Epithelial cell of prostate (primary cell): ENCODE measurements at regions not wholly inside any gene's neighbourhood (a gene's known extent, or its start where the extent isn't known, plus 50 kb on each side); places are given as distances from the start of the nearest gene placed in this dataset.

Experiments
- DNase-seq: peaks from one replicate; pipeline ENCODE4 v3.0.0-alpha.2; 2011; ENCODE audit warnings: low read depth, low spot score
- H3K27ac ChIP-seq: fragments of 450-650 bp; 2 replicates; pipeline ENCODE4 v1.5.1; 2017; ENCODE audit warnings: mild to moderate bottlenecking

- H3K27ac ChIP-seq, result no peak overlapping the region
- no peak for DNase-seq
These were observed 353.7 kb downstream of the SLCO4C1 start for GRCh38 chr5:101942321-101942882.

DNA sequence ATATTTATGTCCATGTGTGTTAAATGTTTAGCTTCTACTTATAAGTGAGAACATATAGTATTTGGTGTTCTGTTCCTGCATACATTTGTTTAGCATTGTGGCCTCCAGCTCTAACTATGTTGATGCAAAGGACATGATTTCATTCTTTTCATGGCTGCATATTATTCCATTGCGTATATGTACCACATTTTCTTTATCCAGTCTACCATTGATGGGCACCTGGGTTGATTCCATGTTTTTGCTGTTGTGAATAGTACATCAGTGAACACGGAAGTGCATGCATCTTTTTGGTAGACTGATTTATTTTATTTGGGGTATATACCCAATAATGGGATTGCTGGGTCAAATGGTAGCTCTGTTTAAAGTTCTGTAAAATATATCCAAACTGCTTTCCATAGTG, 359.0 kb downstream of the SLCO4C1 start:
- DNase-seq, result no peak
- no peak overlapping the region for H3K27ac ChIP-seq

DNA sequence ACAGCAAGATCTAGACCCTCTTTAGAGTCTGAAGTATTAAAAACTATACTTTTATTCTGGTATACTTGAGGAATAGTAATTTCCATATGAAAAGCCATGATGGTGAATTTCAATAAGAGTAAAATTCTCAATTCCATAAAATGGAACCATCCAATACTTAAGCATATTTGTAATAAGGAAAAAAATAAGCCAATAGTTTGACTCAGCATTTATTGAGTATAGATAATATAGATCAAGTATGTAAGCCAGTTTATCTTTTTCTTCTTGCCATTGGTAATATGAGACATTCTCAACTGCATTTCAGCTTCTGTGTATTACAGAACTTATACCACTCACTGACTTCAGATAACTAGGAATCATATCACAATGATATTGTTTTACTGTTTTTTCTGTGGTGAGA, 361.0 kb downstream of the SLCO4C1 start:
- H3K27ac ChIP-seq, result no peak overlapping the region
- no peak for DNase-seq

DNA sequence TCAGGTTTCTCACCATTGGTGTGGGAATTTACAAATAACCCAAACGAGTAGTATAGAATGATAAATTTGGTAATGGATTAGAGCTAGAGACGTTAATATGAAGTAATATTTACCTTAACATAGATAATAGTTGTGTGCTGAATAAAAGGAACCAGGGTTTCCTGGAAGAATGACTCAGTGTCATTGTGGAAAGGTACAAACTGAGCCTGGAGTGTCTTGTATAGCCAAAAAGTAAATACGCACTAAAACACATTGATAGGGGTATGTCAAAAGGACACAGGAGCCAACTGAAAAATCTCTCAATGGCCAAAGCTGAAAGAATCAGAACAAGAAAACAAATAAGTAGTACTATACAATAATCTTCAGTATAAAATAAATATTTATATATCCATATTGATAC, 363.5 kb downstream of the SLCO4C1 start:
- H3K27ac ChIP-seq, result no peak overlapping the region
- no peak for DNase-seq

- H3K27ac ChIP-seq, result no peak overlapping the region
- no peak for DNase-seq
These were observed 366.5 kb downstream of the SLCO4C1 start for GRCh38 chr5:101929628-101930027.

- DNase-seq, result no peak
- H3K27ac ChIP-seq, result no peak overlapping the region
These were observed 378.9 kb downstream of the SLCO4C1 start for GRCh38 chr5:101917166-101917565.

DNA sequence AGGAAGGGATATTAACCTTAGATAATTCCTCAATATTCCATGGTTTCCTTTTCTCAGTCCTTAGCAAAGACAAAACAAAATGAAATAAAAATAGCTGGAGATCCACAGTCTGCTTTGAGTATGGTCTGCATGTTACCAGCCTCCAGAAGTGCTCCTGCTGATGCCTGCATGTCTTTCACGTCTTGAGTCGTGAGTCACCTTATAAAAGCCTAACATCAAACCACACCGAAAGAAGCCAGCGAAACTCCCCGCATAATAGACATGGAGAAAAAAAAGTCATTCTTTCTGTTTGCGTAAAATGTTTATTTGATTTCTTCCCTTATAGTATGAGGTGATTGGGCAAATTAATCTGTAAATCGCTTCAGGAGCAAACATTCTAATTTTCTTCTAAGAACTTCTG, 380.5 kb downstream of the SLCO4C1 start:
- DNase-seq, result peak; percentile 18
- H3K27ac ChIP-seq, result no peak overlapping the region

GRCh38 chr5:101904736-101905135, 391.3 kb downstream of the SLCO4C1 start:
- DNase-seq, result no peak
- no peak overlapping the region for H3K27ac ChIP-seq

- no peak for DNase-seq
- no peak overlapping the region for H3K27ac ChIP-seq
These were observed 398.2 kb downstream of the SLCO4C1 start for GRCh38 chr5:101897914-101898313.

GRCh38 chr5:101894985-101895384, 401.1 kb downstream of the SLCO4C1 start:
- DNase-seq, result no peak

DNA sequence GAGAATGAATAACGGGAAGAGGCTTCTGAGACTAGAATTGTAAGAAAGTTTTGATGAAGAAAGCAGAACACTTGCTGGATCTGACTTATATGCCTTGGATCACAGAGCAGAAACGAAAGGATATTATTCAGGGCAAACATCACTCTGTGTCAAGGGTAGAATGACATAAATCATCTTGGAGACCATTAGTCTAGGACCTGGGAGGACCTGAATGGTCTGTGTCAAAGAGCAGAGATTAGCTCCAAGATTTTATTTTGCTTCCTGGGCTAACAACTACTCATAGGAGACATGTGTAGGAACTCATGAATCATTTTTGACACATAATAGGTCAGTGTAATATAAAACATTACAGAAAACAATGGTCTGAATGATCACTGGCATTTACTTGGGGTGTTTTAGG, 417.9 kb downstream of the SLCO4C1 start:
- DNase-seq, result no peak

More at GRCh38 chr5:101894985-101895384, 401.1 kb downstream of the SLCO4C1 start:
- no peak overlapping the region for H3K27ac ChIP-seq

GRCh38 chr5:101877451-101877850, 418.6 kb downstream of the SLCO4C1 start:
- no peak for DNase-seq
- no peak overlapping the region for H3K27ac ChIP-seq

More for the DNA sequence above, 417.9 kb downstream of the SLCO4C1 start:
- no peak overlapping the region for H3K27ac ChIP-seq

DNA sequence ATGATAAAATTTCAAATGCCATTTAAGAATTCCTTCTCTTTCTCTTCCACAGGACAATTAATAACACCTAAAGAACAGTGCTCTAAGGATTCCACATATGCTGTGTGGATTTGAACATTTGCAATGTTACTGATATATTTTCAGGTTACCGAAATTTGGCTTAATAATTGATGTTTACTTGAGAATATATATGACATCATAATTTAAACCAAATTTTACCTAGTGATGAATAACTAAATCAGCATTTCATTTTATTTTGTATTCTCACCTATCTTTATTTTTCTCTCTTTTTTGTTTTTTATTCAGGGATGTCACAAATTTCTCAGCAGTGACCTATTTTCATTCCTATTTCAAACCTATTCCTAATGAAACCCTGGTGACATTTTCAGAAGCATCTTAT, 429.6 kb downstream of the SLCO4C1 start:
- no peak for DNase-seq
- no peak overlapping the region for H3K27ac ChIP-seq

DNA sequence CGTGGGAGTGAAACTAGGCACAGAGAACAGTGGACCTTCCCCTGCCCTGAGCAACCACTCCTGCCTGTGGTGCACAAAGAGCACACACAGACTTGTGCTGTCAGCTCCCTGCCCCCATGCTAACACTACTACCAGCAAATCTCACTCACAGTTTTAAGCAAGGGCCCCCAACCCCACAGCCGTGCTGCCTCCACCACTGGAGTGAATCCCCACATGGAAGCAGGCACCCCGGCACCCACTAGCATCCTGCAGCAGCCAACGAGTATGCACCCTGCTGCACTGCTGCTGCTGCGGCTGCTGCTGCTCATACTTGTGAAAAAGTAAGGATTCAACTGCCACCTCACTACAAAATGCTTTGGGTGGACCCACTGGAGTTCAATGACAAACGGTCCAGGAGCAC, 435.5 kb downstream of the SLCO4C1 start:
- no peak overlapping the region for H3K27ac ChIP-seq
- DNase-seq, result no peak

DNA sequence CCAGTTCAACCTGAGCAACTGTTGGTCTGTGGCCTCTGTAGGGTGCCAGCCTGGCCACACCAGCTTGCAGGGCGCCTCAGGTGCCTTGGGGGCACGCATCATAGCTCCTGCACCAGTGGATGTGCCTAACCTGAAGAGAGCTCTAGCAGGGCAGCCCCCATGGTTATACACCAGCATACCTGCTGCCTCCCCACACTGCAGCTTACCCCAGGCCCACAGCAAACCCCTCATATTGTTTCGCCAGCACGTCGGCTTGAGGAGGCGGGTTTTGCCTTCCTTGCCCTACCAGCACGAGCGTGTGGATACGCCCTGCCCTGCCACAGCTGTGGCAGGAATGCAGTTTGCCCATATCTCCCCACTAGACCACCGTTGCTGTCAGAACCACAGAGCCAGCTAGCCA, 435.9 kb downstream of the SLCO4C1 start:
- DNase-seq, result no peak
- H3K27ac ChIP-seq, result no peak overlapping the region

GRCh38 chr5:101846496-101846895, 449.6 kb downstream of the SLCO4C1 start:
- DNase-seq, result no peak
- H3K27ac ChIP-seq, result no peak overlapping the region

- DNase-seq, result no peak
These were observed 453.0 kb downstream of the SLCO4C1 start for GRCh38 chr5:101843055-101843454.

GRCh38 chr5:101838435-101838834, 457.6 kb downstream of the SLCO4C1 start:
- DNase-seq, result no peak
- no peak overlapping the region for H3K27ac ChIP-seq

More at GRCh38 chr5:101843055-101843454, 453.0 kb downstream of the SLCO4C1 start:
- H3K27ac ChIP-seq, result no peak overlapping the region

GRCh38 chr5:101829255-101829654, 466.8 kb downstream of the SLCO4C1 start:
- DNase-seq, result no peak

GRCh38 chr5:101811466-101811865, 484.6 kb downstream of the SLCO4C1 start:
- no peak overlapping the region for H3K27ac ChIP-seq
- no peak for DNase-seq

More at GRCh38 chr5:101829255-101829654, 466.8 kb downstream of the SLCO4C1 start:
- H3K27ac ChIP-seq, result no peak overlapping the region

- no peak overlapping the region for H3K27ac ChIP-seq
- DNase-seq, result no peak
These were observed 489.7 kb downstream of the SLCO4C1 start for GRCh38 chr5:101806410-101806809.

- no peak overlapping the region for H3K27ac ChIP-seq
- no peak for DNase-seq
These were observed 499.7 kb downstream of the SLCO4C1 start for GRCh38 chr5:101796427-101796826.

DNA sequence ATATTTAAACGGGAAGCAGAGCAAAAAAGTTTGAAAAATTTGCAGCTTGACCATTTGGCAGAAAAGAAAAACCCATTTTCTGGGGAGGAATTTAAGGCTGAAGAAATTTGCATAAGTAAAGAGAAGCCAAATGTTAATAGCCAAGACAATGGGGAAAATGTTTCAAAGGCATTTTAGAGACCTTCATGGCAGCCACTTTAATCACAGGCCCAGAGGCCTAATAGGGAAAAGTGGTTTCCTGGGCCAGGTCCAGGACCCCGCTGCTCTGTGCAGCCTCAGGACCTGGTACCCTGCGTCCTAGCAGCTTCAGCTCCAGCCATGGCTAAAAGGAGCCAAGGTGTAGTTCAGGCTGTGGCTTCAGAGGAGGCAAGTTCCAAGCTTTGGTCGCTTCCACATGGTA, 507.3 kb downstream of the SLCO4C1 start:
- H3K27ac ChIP-seq, result no peak overlapping the region
- DNase-seq, result no peak
